HEK293 (cell line): ENCODE measurements at regions not wholly inside any gene's neighbourhood (a gene's known extent, or its start where the extent isn't known, plus 50 kb on each side); places are given as distances from the start of the nearest gene placed in this dataset.

Source experiments
- CTCF ChIA-PET: fragments of 350-600 bp; formaldehyde crosslinking; extraction: SDS; loops from one replicate; lab custom pipeline; 2021; ENCODE audit warnings: antibody characterized with exemption; lab: Yijun Ruan, JAX
- POLR2A ChIA-PET: fragments of 300-600 bp; formaldehyde crosslinking; extraction: SDS; loops from one replicate; lab custom pipeline; 2020; ENCODE audit warnings: antibody characterized with exemption, inconsistent platforms; lab: Yijun Ruan, JAX
- H3K27ac ChIP-seq: fragments of 200-500 bp; sonication (Bioruptor generic); 2 replicates; pipeline ENCODE4 v1.5.1; 2014; ENCODE audit warnings: low read depth, low read length, control low read depth, inconsistent platforms; ENCODE audit errors: extremely low read depth
- H3K36me3 ChIP-seq, 2 experiments: fragments of 200-500 bp in 1 of 2; sonication (Bioruptor generic) in 1 of 2; 1 replicate in 1 of 2; 2 replicates in 1 of 2; pipeline ENCODE4 v1.5.1; 2014 to 2017; ENCODE audit warnings: inconsistent platforms in 2 of 2, low read length in 2 of 2; ENCODE audit not compliant: control insufficient read depth in 2 of 2, insufficient read depth in 1 of 2
- H3K4me1 ChIP-seq: fragments of 200-500 bp; sonication (Bioruptor generic); 2 replicates; pipeline ENCODE4 v1.5.1; 2014; ENCODE audit warnings: mild to moderate bottlenecking, low read length, inconsistent platforms; ENCODE audit not compliant: control insufficient read depth, insufficient read depth
- H3K4me3 ChIP-seq: 2 replicates; pipeline ENCODE4 v1.5.1; 2011; ENCODE audit warnings: low read depth, mild to moderate bottlenecking, control low read depth, low read length, moderate library complexity
- H3K9me3 ChIP-seq: fragments of 200-500 bp; sonication (Bioruptor generic); 2 replicates; pipeline ENCODE4 v1.5.1; 2014; ENCODE audit warnings: low read depth, low read length, inconsistent platforms; ENCODE audit not compliant: control insufficient read depth, insufficient read depth
- BCL11A ChIP-seq: fragments of 450-650 bp; formaldehyde crosslinking; IDR thresholded peaks from 2 replicates; pipeline ENCODE4 v1.5.1; 2016; ENCODE audit warnings: low read depth, missing biosample characterization, missing genetic modification characterization
- GLI2 ChIP-seq: fragments of 450-650 bp; formaldehyde crosslinking; IDR thresholded peaks from 2 replicates; pipeline ENCODE4; 2017; ENCODE audit warnings: missing biosample characterization, missing genetic modification characterization, low read depth, borderline replicate concordance
- KLF8 ChIP-seq: fragments of 450-650 bp; formaldehyde crosslinking; IDR thresholded peaks from 2 replicates; pipeline ENCODE4 v1.5.1; 2016; ENCODE audit warnings: missing biosample characterization, missing genetic modification characterization
- PRDM2 ChIP-seq: fragments of 450-650 bp; formaldehyde crosslinking; IDR thresholded peaks from 2 replicates; pipeline ENCODE4 v1.5.1; 2016; ENCODE audit warnings: missing biosample characterization, missing genetic modification characterization, borderline replicate concordance
- SCRT2 ChIP-seq: fragments of 450-650 bp; formaldehyde crosslinking; IDR thresholded peaks from 2 replicates; pipeline ENCODE4 v1.5.1; 2016; ENCODE audit warnings: missing biosample characterization, missing genetic modification characterization
- SETDB1 ChIP-seq: IDR thresholded peaks from one replicate; pipeline ENCODE4 v1.6.1; 2017; ENCODE audit warnings: mild to moderate bottlenecking, low read length, moderate library complexity, mixed read lengths; ENCODE audit not compliant: insufficient read length
- SP3 ChIP-seq: fragments of 450-650 bp; formaldehyde crosslinking; IDR thresholded peaks from 2 replicates; pipeline ENCODE4 v1.5.1; 2016; ENCODE audit warnings: missing biosample characterization, missing genetic modification characterization
- ZBTB11 ChIP-seq: fragments of 450-650 bp; formaldehyde crosslinking; conservative IDR thresholded peaks from 2 replicates; pipeline ENCODE4 v1.5.1; 2016; ENCODE audit warnings: low read depth, missing biosample characterization, missing genetic modification characterization
- ZNF10 ChIP-seq: fragments of 450-650 bp; formaldehyde crosslinking; IDR thresholded peaks from 2 replicates; pipeline ENCODE4 v1.5.1; 2017; ENCODE audit warnings: missing biosample characterization, missing genetic modification characterization
- ZNF239 ChIP-seq: fragments of 450-650 bp; formaldehyde crosslinking; IDR thresholded peaks from 2 replicates; pipeline ENCODE4 v1.5.1; 2016; ENCODE audit warnings: missing biosample characterization, missing genetic modification characterization
- ZNF354C ChIP-seq: fragments of 450-650 bp; formaldehyde crosslinking; IDR thresholded peaks from 2 replicates; pipeline ENCODE4 v1.5.1; 2016; ENCODE audit warnings: missing biosample characterization, missing genetic modification characterization, low read depth, borderline replicate concordance
- ZNF544 ChIP-seq: fragments of 450-650 bp; formaldehyde crosslinking; IDR thresholded peaks from 2 replicates; pipeline ENCODE4 v1.5.0; 2017; ENCODE audit warnings: missing biosample characterization, missing genetic modification characterization
- ZNF639 ChIP-seq: fragments of 450-650 bp; formaldehyde crosslinking; IDR thresholded peaks from 2 replicates; pipeline ENCODE4 v1.5.1; 2016; ENCODE audit warnings: missing biosample characterization, missing genetic modification characterization
- ZNF707 ChIP-seq: fragments of 450-650 bp; formaldehyde crosslinking; IDR thresholded peaks from 2 replicates; pipeline ENCODE4 v1.5.1; 2016; ENCODE audit warnings: missing biosample characterization, missing genetic modification characterization
- ZNF747 ChIP-seq: fragments of 450-650 bp; formaldehyde crosslinking; IDR thresholded peaks from 2 replicates; pipeline ENCODE4 v1.5.1; 2016; ENCODE audit warnings: missing biosample characterization, missing genetic modification characterization
- ZNF776 ChIP-seq: fragments of 450-650 bp; formaldehyde crosslinking; IDR thresholded peaks from 2 replicates; pipeline ENCODE4 v1.5.0; 2017; ENCODE audit warnings: missing biosample characterization, missing genetic modification characterization, borderline replicate concordance
- TF ChIP-seq, protein P1 (sequence below): fragments of 450-650 bp; formaldehyde crosslinking; IDR thresholded peaks from 2 replicates; pipeline ENCODE4 v1.5.1; 2016; ENCODE audit warnings: missing biosample characterization, missing genetic modification characterization
- TF ChIP-seq, protein P2 (sequence below): fragments of 450-650 bp; formaldehyde crosslinking; IDR thresholded peaks from 2 replicates; pipeline ENCODE4 v1.5.1; 2016; ENCODE audit warnings: missing biosample characterization, missing genetic modification characterization
- TF ChIP-seq, protein P3 (sequence below): fragments of 450-650 bp; formaldehyde crosslinking; IDR thresholded peaks from 2 replicates; pipeline ENCODE4 v1.5.1; 2016; ENCODE audit warnings: missing biosample characterization, missing genetic modification characterization

DNA sequence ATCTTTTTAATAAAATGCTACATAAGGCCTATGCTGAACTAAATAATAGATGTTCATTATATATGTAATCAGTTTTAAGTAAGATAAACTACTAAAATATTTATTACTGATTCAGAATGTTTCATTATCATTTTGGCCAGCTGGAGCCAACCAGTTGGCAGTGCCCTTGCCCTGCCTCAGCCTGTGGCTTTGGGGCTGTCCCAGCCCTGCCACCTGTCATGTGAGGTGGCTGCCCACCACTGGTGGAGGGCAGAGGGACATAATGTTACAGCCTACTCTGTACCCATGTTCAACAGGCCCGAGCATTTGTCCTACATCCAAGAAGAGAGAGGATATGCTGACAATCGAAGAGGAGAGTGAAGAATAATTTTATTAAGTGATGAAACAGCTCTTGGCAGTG lies 422.2 kb downstream of the SPIN4 start:
- no peak for TF ChIP-seq SCRT2 (tag by site-specific recombination)
- no peak for TF ChIP-seq ZNF747
- no peak for TF ChIP-seq PRDM2
- TF ChIP-seq ZNF239 (tag by site-specific recombination): no peak
- TF ChIP-seq, protein P1, sequence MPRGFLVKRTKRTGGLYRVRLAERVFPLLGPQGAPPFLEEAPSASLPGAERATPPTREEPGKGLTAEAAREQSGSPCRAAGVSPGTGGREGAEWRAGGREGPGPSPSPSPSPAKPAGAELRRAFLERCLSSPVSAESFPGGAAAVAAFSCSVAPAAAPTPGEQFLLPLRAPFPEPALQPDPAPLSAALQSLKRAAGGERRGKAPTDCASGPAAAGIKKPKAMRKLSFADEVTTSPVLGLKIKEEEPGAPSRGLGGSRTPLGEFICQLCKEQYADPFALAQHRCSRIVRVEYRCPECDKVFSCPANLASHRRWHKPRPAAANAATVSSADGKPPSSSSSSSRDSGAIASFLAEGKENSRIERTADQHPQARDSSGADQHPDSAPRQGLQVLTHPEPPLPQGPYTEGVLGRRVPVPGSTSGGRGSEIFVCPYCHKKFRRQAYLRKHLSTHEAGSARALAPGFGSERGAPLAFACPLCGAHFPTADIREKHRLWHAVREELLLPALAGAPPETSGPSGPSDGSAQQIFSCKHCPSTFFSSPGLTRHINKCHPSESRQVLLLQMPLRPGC (tag by site-specific recombination): no peak
- TF ChIP-seq KLF8: no peak
- TF ChIP-seq ZNF707: no peak
- Histone ChIP-seq H3K36me3 (peaks cover 0 to 3% of the 10 kb centered on the region in 2 experiments; a peak in 1 of 3 replicates), H3K27ac (no peak overlapping the region), H3K4me3 (no peak overlapping the region), H3K4me1 (no peaks in the 10 kb centered on the region), H3K9me3 (peaks cover 18% of the 10 kb centered on the region)
- ChIA-PET POLR2A (no interaction called here), CTCF (no interaction called here)

DNA sequence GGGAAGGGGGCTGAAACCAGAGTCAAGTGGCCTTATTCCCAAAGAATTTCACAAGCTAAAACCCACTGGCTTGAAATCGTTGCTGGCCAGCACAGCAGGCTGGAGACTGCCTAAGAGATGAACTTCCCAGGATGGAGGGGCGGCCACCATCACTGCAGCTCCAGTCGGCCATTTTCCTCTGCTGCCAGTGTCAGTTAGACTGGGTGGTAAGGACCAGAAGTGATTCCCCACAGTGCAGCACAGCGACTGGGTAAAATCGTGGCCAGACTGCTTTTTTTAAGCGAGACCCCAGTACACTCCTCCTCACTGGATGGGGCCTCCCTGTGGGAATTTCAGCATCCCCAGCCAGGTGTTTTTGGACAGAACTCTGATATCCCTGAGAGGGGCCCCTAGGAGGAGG lies 428.0 kb downstream of the SPIN4 start:
- H3K36me3 ChIP-seq: peaks cover 0 to 5% of the 10 kb centered on the region in 2 experiments; a peak in 1 of 3 replicates
- no peak for TF ChIP-seq ZBTB11 (tag by site-specific recombination)
- no peak for TF ChIP-seq SETDB1
- TF ChIP-seq ZNF776 (tag by site-specific recombination): no peak
- no peak for TF ChIP-seq ZNF354C (tag by site-specific recombination)
- TF ChIP-seq ZNF639 (tag by site-specific recombination): no peak
- no peak for TF ChIP-seq BCL11A (tag by site-specific recombination)
- TF ChIP-seq ZNF10 (tag by site-specific recombination): no peak
- TF ChIP-seq SP3: no peak
- TF ChIP-seq, protein P2, sequence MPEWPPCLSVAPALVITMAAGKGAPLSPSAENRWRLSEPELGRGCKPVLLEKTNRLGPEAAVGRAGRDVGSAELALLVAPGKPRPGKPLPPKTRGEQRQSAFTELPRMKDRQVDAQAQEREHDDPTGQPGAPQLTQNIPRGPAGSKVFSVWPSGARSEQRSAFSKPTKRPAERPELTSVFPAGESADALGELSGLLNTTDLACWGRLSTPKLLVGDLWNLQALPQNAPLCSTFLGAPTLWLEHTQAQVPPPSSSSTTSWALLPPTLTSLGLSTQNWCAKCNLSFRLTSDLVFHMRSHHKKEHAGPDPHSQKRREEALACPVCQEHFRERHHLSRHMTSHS: no peak
- TF ChIP-seq, protein P3, sequence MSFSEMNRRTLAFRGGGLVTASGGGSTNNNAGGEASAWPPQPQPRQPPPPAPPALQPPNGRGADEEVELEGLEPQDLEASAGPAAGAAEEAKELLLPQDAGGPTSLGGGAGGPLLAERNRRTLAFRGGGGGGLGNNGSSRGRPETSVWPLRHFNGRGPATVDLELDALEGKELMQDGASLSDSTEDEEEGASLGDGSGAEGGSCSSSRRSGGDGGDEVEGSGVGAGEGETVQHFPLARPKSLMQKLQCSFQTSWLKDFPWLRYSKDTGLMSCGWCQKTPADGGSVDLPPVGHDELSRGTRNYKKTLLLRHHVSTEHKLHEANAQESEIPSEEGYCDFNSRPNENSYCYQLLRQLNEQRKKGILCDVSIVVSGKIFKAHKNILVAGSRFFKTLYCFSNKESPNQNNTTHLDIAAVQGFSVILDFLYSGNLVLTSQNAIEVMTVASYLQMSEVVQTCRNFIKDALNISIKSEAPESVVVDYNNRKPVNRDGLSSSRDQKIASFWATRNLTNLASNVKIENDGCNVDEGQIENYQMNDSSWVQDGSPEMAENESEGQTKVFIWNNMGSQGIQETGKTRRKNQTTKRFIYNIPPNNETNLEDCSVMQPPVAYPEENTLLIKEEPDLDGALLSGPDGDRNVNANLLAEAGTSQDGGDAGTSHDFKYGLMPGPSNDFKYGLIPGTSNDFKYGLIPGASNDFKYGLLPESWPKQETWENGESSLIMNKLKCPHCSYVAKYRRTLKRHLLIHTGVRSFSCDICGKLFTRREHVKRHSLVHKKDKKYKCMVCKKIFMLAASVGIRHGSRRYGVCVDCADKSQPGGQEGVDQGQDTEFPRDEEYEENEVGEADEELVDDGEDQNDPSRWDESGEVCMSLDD (tag by site-specific recombination): no peak
- TF ChIP-seq GLI2 (tag by site-specific recombination): no peak
- no peak for TF ChIP-seq ZNF544 (tag by site-specific recombination)
- no peak overlapping the region for H3K27ac ChIP-seq
- POLR2A ChIA-PET: no interaction called here
- H3K9me3 ChIP-seq: peaks cover 27% of the 10 kb centered on the region
- no peaks in the 10 kb centered on the region; the same call in 1 of the 2 replicates for H3K4me1 ChIP-seq
- CTCF ChIA-PET: no interaction called here
- H3K4me3 ChIP-seq: no peak overlapping the region
